ENCODE measurements at regions not wholly inside any gene's neighbourhood (a gene's known extent, or its start where the extent isn't known, plus 50 kb on each side); places are given as distances from the start of the nearest gene placed in this dataset.

DNA sequence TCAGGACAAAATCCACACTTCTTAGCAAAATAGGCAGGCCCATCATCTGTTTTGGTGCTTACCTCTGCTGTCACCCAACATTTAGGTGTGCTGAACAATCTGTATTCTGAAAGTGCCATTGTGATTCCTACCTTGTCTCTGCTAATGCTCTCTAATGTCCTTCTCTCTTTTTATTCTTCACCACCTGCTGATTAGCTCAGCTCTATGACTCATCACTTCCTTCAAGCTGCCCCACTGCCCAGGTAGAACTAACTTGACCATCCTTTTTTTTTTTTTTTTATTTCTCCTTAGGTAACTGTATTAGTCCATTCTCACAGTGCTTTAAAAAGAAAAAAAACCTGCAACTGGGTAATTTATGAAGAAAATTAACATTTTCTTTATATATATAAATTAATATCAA is 478.7 kb upstream of the POU3F3 start:
- no peak for TF ChIP-seq EZH2 (IDR thresholded peaks at IDR 0.05; ENCODE audit: low read depth, unreplicated experiment)
- TF ChIP-seq, protein P1, sequence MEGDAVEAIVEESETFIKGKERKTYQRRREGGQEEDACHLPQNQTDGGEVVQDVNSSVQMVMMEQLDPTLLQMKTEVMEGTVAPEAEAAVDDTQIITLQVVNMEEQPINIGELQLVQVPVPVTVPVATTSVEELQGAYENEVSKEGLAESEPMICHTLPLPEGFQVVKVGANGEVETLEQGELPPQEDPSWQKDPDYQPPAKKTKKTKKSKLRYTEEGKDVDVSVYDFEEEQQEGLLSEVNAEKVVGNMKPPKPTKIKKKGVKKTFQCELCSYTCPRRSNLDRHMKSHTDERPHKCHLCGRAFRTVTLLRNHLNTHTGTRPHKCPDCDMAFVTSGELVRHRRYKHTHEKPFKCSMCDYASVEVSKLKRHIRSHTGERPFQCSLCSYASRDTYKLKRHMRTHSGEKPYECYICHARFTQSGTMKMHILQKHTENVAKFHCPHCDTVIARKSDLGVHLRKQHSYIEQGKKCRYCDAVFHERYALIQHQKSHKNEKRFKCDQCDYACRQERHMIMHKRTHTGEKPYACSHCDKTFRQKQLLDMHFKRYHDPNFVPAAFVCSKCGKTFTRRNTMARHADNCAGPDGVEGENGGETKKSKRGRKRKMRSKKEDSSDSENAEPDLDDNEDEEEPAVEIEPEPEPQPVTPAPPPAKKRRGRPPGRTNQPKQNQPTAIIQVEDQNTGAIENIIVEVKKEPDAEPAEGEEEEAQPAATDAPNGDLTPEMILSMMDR (conservative IDR thresholded peaks at IDR 0.05; ENCODE audit: low read depth in 2 of 2), result no peak
- TF ChIP-seq POLR2AphosphoS5 (IDR thresholded peaks at IDR 0.05; ENCODE audit: low read depth), result no peak
- no peak for TF ChIP-seq NANOG (IDR thresholded peaks at IDR 0.05; ENCODE audit: borderline replicate concordance)
- no peak for TF ChIP-seq EZH2phosphoT487 (IDR thresholded peaks at IDR 0.05; ENCODE audit: unreplicated experiment)
- TF ChIP-seq, protein P2, sequence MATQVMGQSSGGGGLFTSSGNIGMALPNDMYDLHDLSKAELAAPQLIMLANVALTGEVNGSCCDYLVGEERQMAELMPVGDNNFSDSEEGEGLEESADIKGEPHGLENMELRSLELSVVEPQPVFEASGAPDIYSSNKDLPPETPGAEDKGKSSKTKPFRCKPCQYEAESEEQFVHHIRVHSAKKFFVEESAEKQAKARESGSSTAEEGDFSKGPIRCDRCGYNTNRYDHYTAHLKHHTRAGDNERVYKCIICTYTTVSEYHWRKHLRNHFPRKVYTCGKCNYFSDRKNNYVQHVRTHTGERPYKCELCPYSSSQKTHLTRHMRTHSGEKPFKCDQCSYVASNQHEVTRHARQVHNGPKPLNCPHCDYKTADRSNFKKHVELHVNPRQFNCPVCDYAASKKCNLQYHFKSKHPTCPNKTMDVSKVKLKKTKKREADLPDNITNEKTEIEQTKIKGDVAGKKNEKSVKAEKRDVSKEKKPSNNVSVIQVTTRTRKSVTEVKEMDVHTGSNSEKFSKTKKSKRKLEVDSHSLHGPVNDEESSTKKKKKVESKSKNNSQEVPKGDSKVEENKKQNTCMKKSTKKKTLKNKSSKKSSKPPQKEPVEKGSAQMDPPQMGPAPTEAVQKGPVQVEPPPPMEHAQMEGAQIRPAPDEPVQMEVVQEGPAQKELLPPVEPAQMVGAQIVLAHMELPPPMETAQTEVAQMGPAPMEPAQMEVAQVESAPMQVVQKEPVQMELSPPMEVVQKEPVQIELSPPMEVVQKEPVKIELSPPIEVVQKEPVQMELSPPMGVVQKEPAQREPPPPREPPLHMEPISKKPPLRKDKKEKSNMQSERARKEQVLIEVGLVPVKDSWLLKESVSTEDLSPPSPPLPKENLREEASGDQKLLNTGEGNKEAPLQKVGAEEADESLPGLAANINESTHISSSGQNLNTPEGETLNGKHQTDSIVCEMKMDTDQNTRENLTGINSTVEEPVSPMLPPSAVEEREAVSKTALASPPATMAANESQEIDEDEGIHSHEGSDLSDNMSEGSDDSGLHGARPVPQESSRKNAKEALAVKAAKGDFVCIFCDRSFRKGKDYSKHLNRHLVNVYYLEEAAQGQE (IDR thresholded peaks at IDR 0.05; ENCODE audit: unreplicated experiment), result no peak
- TF ChIP-seq CREB1 (CRISPR knock-in tag; IDR thresholded peaks at IDR 0.05; ENCODE audit: low read depth), result no peak
- no peak for TF ChIP-seq JUNB (IDR thresholded peaks at IDR 0.05; ENCODE audit: unreplicated experiment)
- no peak for TF ChIP-seq ZNF331 (CRISPR knock-in tag; IDR thresholded peaks at IDR 0.05; ENCODE audit: low read depth)
